Adipocyte (in vitro differentiated cells): ENCODE measurements at regions not wholly inside any gene's neighbourhood (a gene's known extent, or its start where the extent isn't known, plus 50 kb on each side); places are given as distances from the start of the nearest gene placed in this dataset.

Experiments
- DNase-seq: peaks from one replicate; pipeline ENCODE4 v3.0.0-alpha.2; 2015; ENCODE audit warnings: low read depth
- H3K27me3 ChIP-seq: replicated peaks from 2 replicates; pipeline ENCODE4 v1.7.0; 2013; ENCODE audit warnings: mild to moderate bottlenecking, low read length, moderate library complexity; ENCODE audit not compliant: control insufficient read depth, insufficient read depth
- H3K36me3 ChIP-seq: 2 replicates; pipeline ENCODE4 v1.7.0; 2013; ENCODE audit warnings: low read length, mild to moderate bottlenecking, moderate library complexity; ENCODE audit not compliant: control insufficient read depth, insufficient read depth, severe bottlenecking
- H3K4me1 ChIP-seq: 2 replicates; pipeline ENCODE4 v1.7.0; 2013; ENCODE audit warnings: mild to moderate bottlenecking, low read length, moderate library complexity; ENCODE audit not compliant: control insufficient read depth, insufficient read depth
- H3K4me3 ChIP-seq: 2 replicates; pipeline ENCODE4 v1.7.0; 2013; ENCODE audit warnings: mild to moderate bottlenecking, low read length, moderate library complexity
- H3K9ac ChIP-seq: 2 replicates; pipeline ENCODE4 v1.7.0; 2013; ENCODE audit warnings: mild to moderate bottlenecking, low read length, moderate library complexity
- H3K9me3 ChIP-seq: 2 replicates; pipeline ENCODE4 v1.7.0; 2013; ENCODE audit warnings: mild to moderate bottlenecking, low read length, moderate library complexity; ENCODE audit not compliant: control insufficient read depth

- H3K4me3 ChIP-seq = no peak overlapping the region
- no peaks in the 10 kb centered on the region for H3K27me3 ChIP-seq
- H3K4me1 ChIP-seq = peaks cover 24% of the 10 kb centered on the region
- H3K9ac ChIP-seq = no peak overlapping the region
- no peaks in the 10 kb centered on the region for H3K9me3 ChIP-seq
- no peaks in the 10 kb centered on the region for H3K36me3 ChIP-seq
- no peak for DNase-seq
Measured at GRCh38 chr2:219692521-219692920, 65.1 kb downstream of the SLC4A3 start.

GRCh38 chr2:219695145-219695709 lies 67.8 kb downstream of the SLC4A3 start:
- H3K36me3 ChIP-seq = no peaks in the 10 kb centered on the region
- no peaks in the 10 kb centered on the region for H3K27me3 ChIP-seq
- H3K4me1 ChIP-seq = peaks cover 9% of the 10 kb centered on the region
- no peak overlapping the region for H3K9ac ChIP-seq
- H3K9me3 ChIP-seq = no peaks in the 10 kb centered on the region
- no peak overlapping the region for H3K4me3 ChIP-seq
- DNase-seq = no peak

- Histone ChIP-seq H3K36me3 (no peaks in the 10 kb centered on the region), H3K4me1 (peaks cover 15% of the 10 kb centered on the region), H3K4me3 (no peak overlapping the region), H3K9ac (no peak overlapping the region), H3K27me3 (no peaks in the 10 kb centered on the region), H3K9me3 (no peaks in the 10 kb centered on the region)
- no peak for DNase-seq
Measured at GRCh38 chr2:219697811-219698747, 70.6 kb downstream of the SLC4A3 start.

- peaks cover 23% of the 10 kb centered on the region for H3K4me1 ChIP-seq
- no peaks in the 10 kb centered on the region for H3K9me3 ChIP-seq
- H3K27me3 ChIP-seq = no peaks in the 10 kb centered on the region
- H3K36me3 ChIP-seq = no peaks in the 10 kb centered on the region
- no peak for DNase-seq
- H3K4me3 ChIP-seq = no peak overlapping the region
- H3K9ac ChIP-seq = no peak overlapping the region
Measured at GRCh38 chr2:219698748-219699439, 71.5 kb downstream of the SLC4A3 start.

- Histone ChIP-seq H3K4me3 (no peak overlapping the region), H3K9ac (no peak overlapping the region), H3K9me3 (no peaks in the 10 kb centered on the region), H3K4me1 (peaks cover 25% of the 10 kb centered on the region), H3K36me3 (no peaks in the 10 kb centered on the region), H3K27me3 (no peaks in the 10 kb centered on the region)
- no peak for DNase-seq
Measured at GRCh38 chr2:219699440-219699821, 72.0 kb downstream of the SLC4A3 start.

GRCh38 chr2:219701847-219702634 lies 74.6 kb downstream of the SLC4A3 start:
- H3K9ac ChIP-seq = no peak overlapping the region
- no peak overlapping the region for H3K4me3 ChIP-seq
- DNase-seq = no peak
- H3K4me1 ChIP-seq = peaks cover 30% of the 10 kb centered on the region
- H3K36me3 ChIP-seq = no peaks in the 10 kb centered on the region
- H3K27me3 ChIP-seq = no peaks in the 10 kb centered on the region
- H3K9me3 ChIP-seq = no peaks in the 10 kb centered on the region

- peaks cover 39% of the 10 kb centered on the region for H3K4me1 ChIP-seq
- no peak overlapping the region for H3K4me3 ChIP-seq
- no peak overlapping the region for H3K9ac ChIP-seq
- H3K36me3 ChIP-seq = no peaks in the 10 kb centered on the region
- no peaks in the 10 kb centered on the region for H3K9me3 ChIP-seq
- H3K27me3 ChIP-seq = no peaks in the 10 kb centered on the region
- no peak for DNase-seq
Measured at GRCh38 chr2:219702796-219703545, 75.5 kb downstream of the SLC4A3 start.

GRCh38 chr2:219704878-219705277 lies 77.4 kb downstream of the SLC4A3 start:
- H3K4me1 ChIP-seq = peaks cover 49% of the 10 kb centered on the region
- H3K36me3 ChIP-seq = no peaks in the 10 kb centered on the region
- H3K4me3 ChIP-seq = no peak overlapping the region
- DNase-seq = no peak
- H3K9ac ChIP-seq = no peak overlapping the region
- H3K27me3 ChIP-seq = no peaks in the 10 kb centered on the region
- no peaks in the 10 kb centered on the region for H3K9me3 ChIP-seq

GRCh38 chr2:219706823-219707281 lies 79.4 kb downstream of the SLC4A3 start:
- Histone ChIP-seq H3K27me3 (no peaks in the 10 kb centered on the region), H3K4me1 (peaks cover 46% of the 10 kb centered on the region), H3K9ac (no peak overlapping the region), H3K36me3 (no peaks in the 10 kb centered on the region), H3K9me3 (no peaks in the 10 kb centered on the region), H3K4me3 (no peak overlapping the region)
- no peak for DNase-seq

GRCh38 chr2:219707496-219708285 lies 80.3 kb downstream of the SLC4A3 start:
- DNase-seq = no peak
- Histone ChIP-seq H3K4me3 (no peak overlapping the region), H3K4me1 (peaks cover 42% of the 10 kb centered on the region), H3K9me3 (no peaks in the 10 kb centered on the region), H3K9ac (no peak overlapping the region), H3K27me3 (no peaks in the 10 kb centered on the region), H3K36me3 (no peaks in the 10 kb centered on the region)
